Kidney tubule cell (primary cell): ENCODE measurements at regions not wholly inside any gene's neighbourhood (a gene's known extent, or its start where the extent isn't known, plus 50 kb on each side); places are given as distances from the start of the nearest gene placed in this dataset.
A peak's percentile ranks its signal among the peaks of the same experiment; 100 is the strongest.

Experiments
- DNase-seq: peaks from one replicate; pipeline ENCODE4 v3.0.0-alpha.2; 2018; ENCODE audit warnings: low spot score

- DNase-seq = no peak
Measured at GRCh38 chr3:35498506-35499210, 140.7 kb upstream of the ARPP21 start.

DNA sequence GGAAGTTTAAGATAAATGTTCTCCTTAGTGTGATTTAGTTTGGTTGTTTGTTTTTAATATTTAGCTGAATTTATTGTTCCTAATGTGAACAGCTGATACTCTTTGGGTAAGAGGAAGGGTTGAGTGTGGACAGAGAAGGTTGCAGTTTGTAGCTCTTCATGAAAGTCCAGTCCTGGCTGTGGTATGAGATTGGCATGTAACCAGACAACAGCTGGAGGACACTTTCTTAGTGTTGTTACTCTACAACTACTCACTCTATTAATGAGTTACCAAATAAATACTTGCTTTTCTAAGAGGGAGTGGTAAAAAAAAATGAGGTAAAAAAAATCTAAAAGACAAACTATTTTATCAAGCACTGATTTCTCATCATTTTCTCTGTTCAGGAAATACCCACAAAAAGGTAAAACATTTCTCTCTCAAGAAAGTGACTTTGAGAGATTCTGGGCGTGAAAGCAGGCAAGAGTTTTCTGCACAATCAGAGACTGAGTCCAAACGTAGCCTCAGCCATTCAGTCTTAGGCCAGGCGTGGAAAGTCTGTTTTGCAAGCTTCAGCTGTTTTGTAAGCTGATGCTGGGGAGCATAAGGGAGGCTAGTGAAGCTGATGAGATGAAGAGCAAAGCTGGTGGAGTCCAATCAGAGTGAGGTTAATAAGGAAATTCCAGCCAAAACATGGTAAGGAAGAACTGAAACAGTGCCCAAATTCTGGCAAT is 138.5 kb upstream of the ARPP21 start:
- DNase-seq = peak; percentile 72

- DNase-seq = no peak
Measured at GRCh38 chr3:35502699-35503098, 136.6 kb upstream of the ARPP21 start.

DNA sequence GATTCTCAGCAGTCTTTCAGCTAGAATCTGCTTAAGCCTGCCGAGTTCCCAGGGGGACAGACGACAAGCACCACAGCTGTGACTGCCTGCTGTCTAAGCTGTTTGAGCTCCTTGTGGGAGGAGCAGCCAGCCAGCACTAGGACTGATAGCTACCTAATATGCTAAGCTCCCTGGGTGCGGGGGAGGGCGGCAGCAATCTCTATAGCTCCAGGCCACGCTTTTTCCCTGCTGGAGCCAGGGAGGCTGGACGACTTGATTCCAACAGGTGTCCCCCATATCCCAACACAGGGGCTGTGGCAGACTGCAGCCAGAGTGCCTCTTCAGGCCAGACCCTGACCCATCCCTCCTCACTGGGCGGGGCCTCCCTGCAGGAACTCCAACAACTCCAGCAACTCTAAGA is 134.1 kb upstream of the ARPP21 start:
- DNase-seq = no peak

DNA sequence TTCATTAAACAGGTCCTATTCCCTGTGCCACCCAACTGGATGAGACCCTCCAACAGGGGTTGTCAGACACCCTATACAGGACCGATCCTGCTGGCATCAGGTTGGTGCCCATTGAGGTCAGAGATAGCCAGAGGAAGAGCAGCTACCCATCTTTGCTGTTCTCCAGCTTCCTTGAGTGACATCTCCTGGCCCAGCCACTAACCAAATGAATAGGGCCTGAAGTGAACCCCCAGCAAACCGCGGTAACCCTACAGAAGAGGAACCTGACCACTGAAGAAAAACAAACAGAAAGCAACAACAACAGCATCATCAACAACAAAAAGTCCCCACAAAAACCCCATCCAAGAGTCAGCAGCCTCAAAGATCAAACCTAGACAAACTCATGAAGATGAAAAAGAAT is 133.6 kb upstream of the ARPP21 start:
- DNase-seq = no peak

GRCh38 chr3:35519936-35520335 is 119.4 kb upstream of the ARPP21 start:
- no peak for DNase-seq

DNA sequence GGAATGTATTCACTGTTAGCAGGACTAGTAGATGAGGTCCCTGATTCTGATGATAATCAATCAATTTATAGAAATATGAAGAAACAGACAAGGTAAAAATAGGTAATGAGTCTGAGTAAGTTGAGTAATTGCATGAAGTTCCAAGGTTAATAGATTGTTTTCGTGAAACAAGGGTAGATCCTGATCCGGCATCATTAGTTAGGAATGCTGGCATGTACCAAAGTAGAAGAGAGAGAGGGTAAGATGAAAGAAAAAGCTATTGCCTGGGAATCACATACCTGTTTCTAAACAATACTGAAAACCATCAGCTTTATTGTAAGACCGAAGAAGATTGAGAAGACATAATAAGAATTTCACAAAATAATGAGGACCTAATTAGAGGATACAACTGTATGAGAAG is 118.1 kb upstream of the ARPP21 start:
- DNase-seq = peak; percentile 50

DNA sequence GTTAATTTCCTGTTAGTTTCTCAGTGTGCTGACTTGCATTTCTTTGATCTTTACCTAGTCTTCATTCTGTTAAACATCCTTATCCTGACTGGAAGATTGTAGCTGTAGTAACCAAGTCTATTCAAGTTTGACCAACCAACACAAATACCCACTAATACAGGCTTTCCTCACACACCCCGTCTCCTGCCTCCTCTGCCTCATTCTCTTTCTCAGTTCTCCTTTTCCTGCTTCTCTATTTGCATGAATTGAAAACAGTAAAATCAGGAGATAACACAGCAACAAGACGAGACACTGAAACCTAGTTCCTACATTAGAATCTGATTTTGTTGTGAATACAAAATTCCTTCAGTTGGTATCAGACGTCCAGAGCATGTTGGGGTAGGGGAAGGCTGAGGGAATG is 116.9 kb upstream of the ARPP21 start:
- no peak for DNase-seq

DNA sequence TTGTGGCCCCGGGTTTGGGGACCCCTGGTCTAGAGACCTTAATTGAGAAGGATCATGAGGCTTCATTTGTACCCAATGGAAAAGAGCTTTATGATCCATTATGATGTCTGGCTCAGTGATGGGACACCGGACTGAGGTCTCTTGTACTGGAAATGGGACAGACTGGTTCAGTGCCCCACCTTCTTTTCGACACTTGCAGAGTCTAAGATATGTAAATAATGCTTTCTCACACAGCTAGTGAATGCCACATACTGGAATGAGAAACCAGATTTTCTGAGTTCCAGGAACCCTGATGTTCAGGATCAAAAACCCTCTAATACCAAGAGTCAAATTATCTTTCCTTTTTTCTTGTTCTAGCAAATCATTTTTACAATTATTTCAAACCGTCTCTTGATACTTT is 116.3 kb upstream of the ARPP21 start:
- no peak for DNase-seq

GRCh38 chr3:35523838-35524237 is 115.5 kb upstream of the ARPP21 start:
- DNase-seq = peak; percentile 58

- peak; percentile 94 for DNase-seq
Measured at GRCh38 chr3:35524856-35525255, 114.5 kb upstream of the ARPP21 start.

DNA sequence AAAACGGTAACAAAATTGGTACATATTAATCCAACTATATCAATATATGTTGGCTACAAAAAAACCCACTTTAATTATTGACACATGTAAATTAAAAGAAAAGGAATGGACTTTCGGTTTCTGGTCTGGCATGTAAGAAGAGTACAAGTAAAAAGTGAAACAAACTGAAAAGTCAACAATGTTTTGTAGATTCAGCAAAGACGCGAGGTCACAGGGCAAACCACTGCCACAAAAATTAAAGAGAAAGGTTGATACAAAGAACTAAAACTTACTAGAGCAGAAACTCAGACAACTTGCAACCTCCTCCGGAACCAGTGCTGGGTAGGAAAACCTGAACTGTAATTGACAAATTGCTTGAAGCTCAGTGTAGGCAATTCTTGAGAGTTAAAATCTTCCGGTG is 110.6 kb upstream of the ARPP21 start:
- DNase-seq = peak; percentile 72

DNA sequence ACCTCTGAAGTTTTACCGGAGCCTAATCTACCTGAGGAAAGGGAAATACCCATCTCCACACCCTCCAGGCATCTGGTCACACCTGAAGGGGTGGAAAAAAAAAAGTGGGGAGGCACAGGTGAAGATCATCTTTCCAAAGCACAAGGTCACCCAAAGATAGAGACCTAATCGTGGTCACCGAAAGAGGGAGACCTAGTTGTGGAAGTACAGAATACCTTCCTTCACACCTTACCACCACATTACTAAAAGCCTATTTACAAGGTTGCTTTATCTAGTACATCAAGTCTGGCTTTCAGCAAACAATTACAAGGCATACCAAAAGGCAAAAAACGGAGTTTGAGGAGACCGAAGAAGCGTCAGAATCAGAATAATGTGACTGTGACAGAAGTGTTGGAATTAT is 110.0 kb upstream of the ARPP21 start:
- no peak for DNase-seq

GRCh38 chr3:35537265-35537664 is 102.1 kb upstream of the ARPP21 start:
- DNase-seq = peak; percentile 5

DNA sequence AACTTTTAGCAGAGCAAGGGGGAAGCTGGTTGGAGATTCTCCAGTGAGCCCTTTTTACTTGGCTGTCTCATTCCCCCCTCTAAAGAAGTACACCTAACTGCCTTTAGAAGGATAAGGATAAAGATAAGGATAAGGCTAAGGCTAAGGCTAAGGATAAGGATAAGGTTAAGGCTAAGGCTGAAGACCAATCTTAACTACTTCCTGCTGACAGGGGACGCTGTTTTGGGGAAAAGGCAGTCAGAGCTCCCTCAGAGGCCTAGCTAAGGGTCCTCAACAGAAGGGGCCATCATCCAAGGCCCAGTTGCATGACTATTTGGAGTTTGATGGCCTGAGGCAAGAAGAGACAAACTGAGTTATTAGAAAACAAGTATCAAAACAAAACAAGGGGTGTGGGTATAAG is 94.3 kb upstream of the ARPP21 start:
- DNase-seq = no peak

GRCh38 chr3:35549690-35550089 is 89.6 kb upstream of the ARPP21 start:
- no peak for DNase-seq

GRCh38 chr3:35562141-35562540 is 77.2 kb upstream of the ARPP21 start:
- no peak for DNase-seq

GRCh38 chr3:35565048-35565447 is 74.3 kb upstream of the ARPP21 start:
- DNase-seq = no peak
